ENCODE measurements at regions not wholly inside any gene's neighbourhood (a gene's known extent, or its start where the extent isn't known, plus 50 kb on each side); places are given as distances from the start of the nearest gene placed in this dataset.

- Histone ChIP-seq H3K36me3 (ENCODE audit: low read length) (no peaks in the 10 kb centered on the region), H3K9me3 (ENCODE audit: insufficient read depth, low read length) (no peaks in the 10 kb centered on the region), H3K4me3 (ENCODE audit: insufficient read depth, low read length, poor library complexity, severe bottlenecking) (no peak overlapping the region), H3K79me2 (ENCODE audit: insufficient read depth, low read length) (no peaks in the 10 kb centered on the region), H3K27ac (ENCODE audit: low read depth, low read length) (no peak overlapping the region), H2AFZ (ENCODE audit: low read depth, low read length, severe bottlenecking) (no peak overlapping the region), H3K9me2 (replicated peaks; ENCODE audit: insufficient read depth, low read length) (no peaks in the 10 kb centered on the region), H4K20me1 (ENCODE audit: low read depth, low read length) (no peaks in the 10 kb centered on the region), H3F3A (ENCODE audit: insufficient read depth) (no peaks in the 10 kb centered on the region), H3K27me3 (ENCODE audit: low read length) (no peaks in the 10 kb centered on the region), H3K4me2 (ENCODE audit: low read depth, low read length, poor library complexity, severe bottlenecking) (no peak overlapping the region), H3K9ac (ENCODE audit: low read length) (no peak overlapping the region)
- TF ChIP-seq EZH2phosphoT487 (conservative IDR thresholded peaks at IDR 0.05; ENCODE audit: low read length), result no peak
- no peak for TF ChIP-seq CTCF (IDR thresholded peaks at IDR 0.05; ENCODE audit: insufficient read depth, low read length, poor library complexity, severe bottlenecking)
These were observed 107.2 kb upstream of the RNF32 start for GRCh38 chr7:156533420-156533819.

- no peak for TF ChIP-seq CTCF (IDR thresholded peaks at IDR 0.05; ENCODE audit: insufficient read depth, low read length, poor library complexity, severe bottlenecking)
- TF ChIP-seq EZH2phosphoT487 (conservative IDR thresholded peaks at IDR 0.05; ENCODE audit: low read length), result no peak
- no peaks in the 10 kb centered on the region for H3K9me2 ChIP-seq (replicated peaks; ENCODE audit: insufficient read depth, low read length)
These were observed 108.5 kb upstream of the RNF32 start for GRCh38 chr7:156532016-156532602.

GRCh38 chr7:156529956-156530355, 110.6 kb upstream of the RNF32 start:
- Histone ChIP-seq H3K27me3 (ENCODE audit: low read length) (no peaks in the 10 kb centered on the region), H3K79me2 (ENCODE audit: insufficient read depth, low read length) (no peaks in the 10 kb centered on the region), H3K4me3 (ENCODE audit: insufficient read depth, low read length, poor library complexity, severe bottlenecking) (no peak overlapping the region), H4K20me1 (ENCODE audit: low read depth, low read length) (no peaks in the 10 kb centered on the region), H3K9me2 (replicated peaks; ENCODE audit: insufficient read depth, low read length) (no peaks in the 10 kb centered on the region), H3K27ac (ENCODE audit: low read depth, low read length) (no peak overlapping the region), H3K4me2 (ENCODE audit: low read depth, low read length, poor library complexity, severe bottlenecking) (no peak overlapping the region), H3K36me3 (ENCODE audit: low read length) (no peaks in the 10 kb centered on the region), H3F3A (ENCODE audit: insufficient read depth) (no peaks in the 10 kb centered on the region), H3K9me3 (ENCODE audit: insufficient read depth, low read length) (no peaks in the 10 kb centered on the region), H2AFZ (ENCODE audit: low read depth, low read length, severe bottlenecking) (no peak overlapping the region), H3K9ac (ENCODE audit: low read length) (no peak overlapping the region)
- TF ChIP-seq EZH2phosphoT487 (conservative IDR thresholded peaks at IDR 0.05; ENCODE audit: low read length), result no peak
- TF ChIP-seq CTCF (IDR thresholded peaks at IDR 0.05; ENCODE audit: insufficient read depth, low read length, poor library complexity, severe bottlenecking), result no peak

More at GRCh38 chr7:156532016-156532602, 108.5 kb upstream of the RNF32 start:
- Histone ChIP-seq H3K27me3 (ENCODE audit: low read length) (no peaks in the 10 kb centered on the region), H3K36me3 (ENCODE audit: low read length) (no peaks in the 10 kb centered on the region), H3K79me2 (ENCODE audit: insufficient read depth, low read length) (no peaks in the 10 kb centered on the region), H3K4me2 (ENCODE audit: low read depth, low read length, poor library complexity, severe bottlenecking) (no peak overlapping the region), H2AFZ (ENCODE audit: low read depth, low read length, severe bottlenecking) (no peak overlapping the region), H3F3A (ENCODE audit: insufficient read depth) (no peaks in the 10 kb centered on the region), H3K4me3 (ENCODE audit: insufficient read depth, low read length, poor library complexity, severe bottlenecking) (no peak overlapping the region), H3K9ac (ENCODE audit: low read length) (no peak overlapping the region), H3K9me3 (ENCODE audit: insufficient read depth, low read length) (no peaks in the 10 kb centered on the region), H4K20me1 (ENCODE audit: low read depth, low read length) (no peaks in the 10 kb centered on the region), H3K27ac (ENCODE audit: low read depth, low read length) (no peak overlapping the region)
